ENCODE measurements at regions not wholly inside any gene's neighbourhood (a gene's known extent, or its start where the extent isn't known, plus 50 kb on each side); places are given as distances from the start of the nearest gene placed in this dataset.
"Not testable (repeated sequence)": the region's sequence is repeated elsewhere in the genome, so short reads cannot be mapped to it uniquely, and the experiment has no call there.

- no peak for DNase-seq (ENCODE audit: low read depth)
Observed at GRCh38 chr5:142405814-142406395, 81.1 kb upstream of the SPRY4 start.

- DNase-seq (ENCODE audit: low read depth) = no peak
Observed at GRCh38 chr5:142405023-142405422, 80.2 kb upstream of the SPRY4 start.

- no peak for DNase-seq (ENCODE audit: low read depth)
Observed at GRCh38 chr5:142404046-142404477, 79.2 kb upstream of the SPRY4 start.

- DNase-seq (ENCODE audit: low read depth) = no peak
Observed at GRCh38 chr5:142403583-142403982, 78.8 kb upstream of the SPRY4 start.

GRCh38 chr5:142402752-142403318 is 78.0 kb upstream of the SPRY4 start:
- no peak for DNase-seq (ENCODE audit: low read depth)

- no peak for DNase-seq (ENCODE audit: low read depth)
Observed at GRCh38 chr5:142400415-142400814, 75.6 kb upstream of the SPRY4 start.

GRCh38 chr5:142399891-142400290 is 75.1 kb upstream of the SPRY4 start:
- no peak for DNase-seq (ENCODE audit: low read depth)

GRCh38 chr5:142398730-142399055 is 73.9 kb upstream of the SPRY4 start:
- DNase-seq (ENCODE audit: low read depth) = no peak

GRCh38 chr5:142398011-142398729 is 73.3 kb upstream of the SPRY4 start:
- DNase-seq (ENCODE audit: low read depth) = not testable (repeated sequence)

GRCh38 chr5:142397178-142397577 is 72.4 kb upstream of the SPRY4 start:
- no peak for DNase-seq (ENCODE audit: low read depth)

GRCh38 chr5:142396436-142397038 is 71.7 kb upstream of the SPRY4 start:
- DNase-seq (ENCODE audit: low read depth) = no peak

- no peak for DNase-seq (ENCODE audit: low read depth)
Observed at GRCh38 chr5:142395334-142395733, 70.5 kb upstream of the SPRY4 start.

GRCh38 chr5:142391058-142391845 is 66.4 kb upstream of the SPRY4 start:
- DNase-seq (ENCODE audit: low read depth) = no peak

- no peak for DNase-seq (ENCODE audit: low read depth)
Observed at GRCh38 chr5:142390334-142390733, 65.5 kb upstream of the SPRY4 start.

- no peak for DNase-seq (ENCODE audit: low read depth)
Observed at GRCh38 chr5:142388696-142389095, 63.9 kb upstream of the SPRY4 start.

- DNase-seq (ENCODE audit: low read depth) = no peak
Observed at GRCh38 chr5:142387024-142387682, 62.3 kb upstream of the SPRY4 start.

- DNase-seq (ENCODE audit: low read depth) = no peak
Observed at GRCh38 chr5:142386137-142387023, 61.6 kb upstream of the SPRY4 start.

- DNase-seq (ENCODE audit: low read depth) = no peak
Observed at GRCh38 chr5:142385194-142385593, 60.4 kb upstream of the SPRY4 start.

GRCh38 chr5:142384014-142384413 is 59.2 kb upstream of the SPRY4 start:
- DNase-seq (ENCODE audit: low read depth) = no peak

- no peak for DNase-seq (ENCODE audit: low read depth)
Observed at GRCh38 chr5:142382186-142382585, 57.4 kb upstream of the SPRY4 start.

All from activated T-cell treated with anti-CD3 and anti-CD28 coated beads for 48 hours (primary cell).